NB4 (cell line): ENCODE measurements at regions not wholly inside any gene's neighbourhood (a gene's known extent, or its start where the extent isn't known, plus 50 kb on each side); places are given as distances from the start of the nearest gene placed in this dataset.
"Not testable (repeated sequence)": the region's sequence is repeated elsewhere in the genome, so short reads cannot be mapped to it uniquely, and the experiment has no call there.

Experiments
- POLR2A ChIP-seq: IDR thresholded peaks from 2 replicates; pipeline ENCODE4 v1.6.1; 2011; ENCODE audit warnings: mild to moderate bottlenecking; ENCODE audit not compliant: insufficient read length; ENCODE audit errors: extremely low read depth
- TF ChIP-seq, protein P1 (sequence below): IDR thresholded peaks from one replicate; pipeline ENCODE4 v1.5.1; 2012; ENCODE audit warnings: low read depth, low read length

DNA sequence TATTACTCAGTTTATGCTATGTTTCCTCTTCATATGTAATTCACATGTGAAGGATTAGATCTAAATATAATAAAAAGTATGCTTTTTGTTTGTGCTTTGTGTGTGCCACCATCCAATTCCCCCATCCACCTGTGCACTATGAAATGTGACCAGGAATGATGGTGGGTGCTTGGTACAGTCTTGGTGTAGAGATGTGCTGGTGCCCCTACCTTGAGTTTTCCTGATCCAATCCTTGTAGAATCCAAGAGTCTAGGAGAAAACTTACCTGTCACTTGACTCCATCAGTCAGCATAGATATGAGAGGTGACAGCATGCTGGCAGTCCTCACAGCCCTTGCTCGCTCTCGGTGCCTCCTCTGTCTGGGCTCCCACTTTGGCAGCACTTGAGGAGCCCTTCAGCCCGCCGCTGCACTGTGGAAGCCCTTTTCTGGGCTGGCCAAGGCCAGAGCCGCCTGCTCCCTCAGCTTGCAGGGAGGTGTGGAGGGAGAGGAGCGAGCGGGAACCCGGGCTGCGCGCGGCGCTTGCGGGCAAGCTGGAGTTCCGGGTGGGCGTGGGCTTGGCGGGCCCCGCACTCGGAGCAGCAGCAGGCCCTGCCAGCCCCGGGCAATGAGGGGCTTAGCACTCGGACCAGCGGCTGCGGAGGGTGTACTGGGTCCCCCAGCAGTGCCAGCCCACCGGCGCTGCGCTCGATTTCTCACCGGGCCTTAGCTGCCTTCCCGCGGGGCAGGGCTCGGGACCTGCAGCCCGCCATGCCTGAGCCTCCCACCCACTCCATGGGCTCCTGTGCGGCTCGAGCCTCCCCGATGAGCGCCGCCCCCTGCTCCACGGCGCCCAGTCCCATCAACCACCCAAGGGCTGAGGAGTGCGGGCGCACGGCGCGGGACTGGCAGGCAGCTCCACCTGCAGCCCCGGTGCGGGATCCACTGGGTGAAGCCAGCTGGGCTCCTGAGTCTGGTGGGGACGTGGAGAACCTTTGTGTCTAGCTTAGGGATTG is 874.7 kb downstream of the PLA2G4A start:
- not testable (repeated sequence) for TF ChIP-seq POLR2A
- TF ChIP-seq, protein P1, sequence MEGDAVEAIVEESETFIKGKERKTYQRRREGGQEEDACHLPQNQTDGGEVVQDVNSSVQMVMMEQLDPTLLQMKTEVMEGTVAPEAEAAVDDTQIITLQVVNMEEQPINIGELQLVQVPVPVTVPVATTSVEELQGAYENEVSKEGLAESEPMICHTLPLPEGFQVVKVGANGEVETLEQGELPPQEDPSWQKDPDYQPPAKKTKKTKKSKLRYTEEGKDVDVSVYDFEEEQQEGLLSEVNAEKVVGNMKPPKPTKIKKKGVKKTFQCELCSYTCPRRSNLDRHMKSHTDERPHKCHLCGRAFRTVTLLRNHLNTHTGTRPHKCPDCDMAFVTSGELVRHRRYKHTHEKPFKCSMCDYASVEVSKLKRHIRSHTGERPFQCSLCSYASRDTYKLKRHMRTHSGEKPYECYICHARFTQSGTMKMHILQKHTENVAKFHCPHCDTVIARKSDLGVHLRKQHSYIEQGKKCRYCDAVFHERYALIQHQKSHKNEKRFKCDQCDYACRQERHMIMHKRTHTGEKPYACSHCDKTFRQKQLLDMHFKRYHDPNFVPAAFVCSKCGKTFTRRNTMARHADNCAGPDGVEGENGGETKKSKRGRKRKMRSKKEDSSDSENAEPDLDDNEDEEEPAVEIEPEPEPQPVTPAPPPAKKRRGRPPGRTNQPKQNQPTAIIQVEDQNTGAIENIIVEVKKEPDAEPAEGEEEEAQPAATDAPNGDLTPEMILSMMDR: not testable (repeated sequence)
